H9 (cell line): ENCODE measurements at regions not wholly inside any gene's neighbourhood (a gene's known extent, or its start where the extent isn't known, plus 50 kb on each side); places are given as distances from the start of the nearest gene placed in this dataset.

Experiments used
- DNase-seq: peaks from one replicate; pipeline ENCODE4 v3.0.0-alpha.2; 2017
- H2AFZ ChIP-seq: one replicate; pipeline ENCODE4 v1.6.1; 2013; ENCODE audit warnings: mild to moderate bottlenecking, low read length, control low read depth, moderate library complexity
- H2AK5ac ChIP-seq: 2 replicates; pipeline ENCODE4 v1.6.1; 2013; ENCODE audit warnings: low read length, control low read depth, mixed read lengths; ENCODE audit not compliant: insufficient read length
- H2BK120ac ChIP-seq: one replicate; pipeline ENCODE4 v1.6.1; 2013; ENCODE audit warnings: low read depth, mild to moderate bottlenecking, low read length, control low read depth, inconsistent platforms; ENCODE audit not compliant: poor library complexity, severe bottlenecking
- H2BK12ac ChIP-seq: 2 replicates; pipeline ENCODE4 v1.6.1; 2013; ENCODE audit warnings: low read length, control low read depth, mixed read lengths, low read depth; ENCODE audit not compliant: insufficient read length
- H2BK15ac ChIP-seq: 2 replicates; pipeline ENCODE4 v1.6.1; 2013; ENCODE audit warnings: low read depth, low read length, control low read depth
- H2BK20ac ChIP-seq: one replicate; pipeline ENCODE4 v1.6.1; 2013; ENCODE audit warnings: low read depth, mild to moderate bottlenecking, low read length, control low read depth, inconsistent platforms; ENCODE audit not compliant: poor library complexity, severe bottlenecking
- H2BK5ac ChIP-seq: 2 replicates; pipeline ENCODE4 v1.6.1; 2013; ENCODE audit warnings: low read length, control low read depth, mixed read lengths; ENCODE audit not compliant: insufficient read length
- H3K14ac ChIP-seq: 2 replicates; pipeline ENCODE4 v1.6.1; 2013; ENCODE audit warnings: low read length, control low read depth; ENCODE audit not compliant: insufficient read depth
- H3K18ac ChIP-seq: 2 replicates; pipeline ENCODE4 v1.6.1; 2013; ENCODE audit warnings: low read depth, mild to moderate bottlenecking, mixed read lengths, low read length, control low read depth; ENCODE audit not compliant: insufficient read length
- H3K23ac ChIP-seq: 2 replicates; pipeline ENCODE4 v1.6.1; 2013; ENCODE audit warnings: low read length, control low read depth, mixed read lengths, low read depth; ENCODE audit not compliant: insufficient read length
- H3K23me2 ChIP-seq: 2 replicates; pipeline ENCODE4 v1.6.1; 2013; ENCODE audit warnings: low read depth, mild to moderate bottlenecking, mixed read lengths, low read length, control low read depth; ENCODE audit not compliant: insufficient read length, poor library complexity, severe bottlenecking
- H3K27ac ChIP-seq: 2 replicates; pipeline ENCODE4 v1.5.1; 2013; ENCODE audit warnings: low read length, control low read depth, mixed read lengths, low read depth; ENCODE audit not compliant: insufficient read length
- H3K27me3 ChIP-seq: 2 replicates; pipeline ENCODE4 v1.6.1; 2013; ENCODE audit warnings: low read length, control low read depth, inconsistent platforms; ENCODE audit not compliant: insufficient read depth
- H3K4ac ChIP-seq: 2 replicates; pipeline ENCODE4 v1.6.1; 2013; ENCODE audit warnings: low read depth, mild to moderate bottlenecking, control low read depth, inconsistent platforms, low read length, moderate library complexity
- H3K4me1 ChIP-seq: 2 replicates; pipeline ENCODE4 v1.6.1; 2013; ENCODE audit warnings: low read length, control low read depth, inconsistent platforms; ENCODE audit not compliant: insufficient read depth
- H3K4me2 ChIP-seq: 2 replicates; pipeline ENCODE4 v1.6.1; 2013; ENCODE audit warnings: low read length, control low read depth, mixed read lengths; ENCODE audit not compliant: insufficient read length, insufficient read depth
- H3K56ac ChIP-seq: 2 replicates; pipeline ENCODE4 v1.6.1; 2013; ENCODE audit warnings: low read depth, mild to moderate bottlenecking, mixed read lengths, low read length, control low read depth; ENCODE audit not compliant: insufficient read length
- H3K79me1 ChIP-seq: 2 replicates; pipeline ENCODE4 v1.6.1; 2013; ENCODE audit warnings: low read depth, mild to moderate bottlenecking, moderate library complexity, low read length, control low read depth, inconsistent platforms; ENCODE audit not compliant: insufficient read depth, poor library complexity, severe bottlenecking
- H3K79me2 ChIP-seq: 2 replicates; pipeline ENCODE4 v1.6.1; 2013; ENCODE audit warnings: low read length, control low read depth, inconsistent platforms; ENCODE audit not compliant: insufficient read depth
- H3K9ac ChIP-seq: 2 replicates; pipeline ENCODE4 v1.6.1; 2013; ENCODE audit warnings: low read length, control low read depth, mixed read lengths; ENCODE audit not compliant: insufficient read length; ENCODE audit errors: extremely low read depth
- H3K9me3 ChIP-seq: one replicate; pipeline ENCODE4 v1.6.1; 2013; ENCODE audit warnings: low read depth, low read length, inconsistent platforms; ENCODE audit not compliant: control insufficient read depth
- H3T11ph ChIP-seq: one replicate; pipeline ENCODE4 v1.6.1; 2013; ENCODE audit warnings: mild to moderate bottlenecking, low read length, control low read depth, inconsistent platforms
- H4K20me1 ChIP-seq: one replicate; pipeline ENCODE4 v1.6.1; 2013; ENCODE audit not compliant: control insufficient read depth, insufficient read length, insufficient read depth
- H4K5ac ChIP-seq: 2 replicates; pipeline ENCODE4 v1.6.1; 2013; ENCODE audit warnings: low read depth, mild to moderate bottlenecking, mixed read lengths, low read length, control low read depth; ENCODE audit not compliant: insufficient read length
- H4K8ac ChIP-seq: replicated peaks from 2 replicates; pipeline ENCODE4 v1.6.1; 2013; ENCODE audit warnings: low read length, control low read depth, mixed read lengths, low read depth; ENCODE audit not compliant: insufficient read length
- H4K91ac ChIP-seq: 2 replicates; pipeline ENCODE4 v1.6.1; 2013; ENCODE audit warnings: low read depth, mild to moderate bottlenecking, moderate library complexity, mixed read lengths, low read length, control low read depth; ENCODE audit not compliant: insufficient read length
- H3K27ac Mint-ChIP-seq, 3 experiments: 2 replicates in 2 of 3; 3 replicates in 1 of 3; pipeline ENCODE4 v1.8.0; 2020 to 2021; ENCODE audit warnings: mixed read lengths in 3 of 3, mild to moderate bottlenecking in 1 of 3, moderate library complexity in 1 of 3
- H3K27me3 Mint-ChIP-seq: 2 replicates; pipeline ENCODE4 v1.8.0; 2021; ENCODE audit warnings: low read depth, mild to moderate bottlenecking, moderate library complexity, mixed read lengths
- H3K36me3 Mint-ChIP-seq, 3 experiments: 2 replicates in 2 of 3; 3 replicates in 1 of 3; pipeline ENCODE4 v1.8.0; 2020 to 2021; ENCODE audit warnings: low read depth in 3 of 3, mixed read lengths in 3 of 3; ENCODE audit not compliant: insufficient read depth in 1 of 3
- H3K4me1 Mint-ChIP-seq, 2 experiments: 2 replicates each; pipeline ENCODE4 v1.8.0; 2020; ENCODE audit warnings: mixed read lengths in 2 of 2
- H3K4me3 Mint-ChIP-seq, 2 experiments: 2 replicates in 1 of 2; 3 replicates in 1 of 2; pipeline ENCODE4 v1.8.0; 2020 to 2021; ENCODE audit warnings: mild to moderate bottlenecking in 2 of 2, mixed read lengths in 2 of 2, moderate library complexity in 1 of 2
- H3K9me3 Mint-ChIP-seq, 2 experiments: 2 replicates in 1 of 2; 3 replicates in 1 of 2; pipeline ENCODE4 v1.8.0; 2020; ENCODE audit warnings: mild to moderate bottlenecking in 2 of 2, mixed read lengths in 2 of 2, moderate library complexity in 1 of 2
- CTCF ChIP-seq: fragments of 200-600 bp; sonication (generic); conservative IDR thresholded peaks from 3 replicates; pipeline ENCODE4 v1.8.0; 2021; ENCODE audit warnings: antibody characterized with exemption, mild to moderate bottlenecking
- WGBS: extraction: QIAGEN DNeasy Blood & Tissue Kit; methylation state at CpG from one replicate; pipeline ENCODE4 v1.1.7; 2013; ENCODE audit warnings: missing lambda C conversion rate, low lambda C conversion rate, mixed read lengths; ENCODE audit not compliant: insufficient read length; ENCODE audit errors: extremely low coverage; 5-methylcytosine and 5-hydroxymethylcytosine counted together

GRCh38 chr5:147065071-147065470 is 169.8 kb upstream of the STK32A start:
- Mint-ChIP-seq H3K27ac (no peak overlapping the region), H3K9me3 (no peaks in the 10 kb centered on the region; a peak in 1 of 5 replicates), H3K4me1 (no peaks in the 10 kb centered on the region), H3K4me3 (no peak overlapping the region), H3K27me3 (no peaks in the 10 kb centered on the region; the same call in 1 of the 2 replicates), H3K36me3 (no peaks in the 10 kb centered on the region)
- TF ChIP-seq CTCF, result no peak
- Histone ChIP-seq H4K5ac (no peak overlapping the region), H4K20me1 (no peaks in the 10 kb centered on the region), H3T11ph (no peak overlapping the region), H2BK12ac (no peak overlapping the region), H2AFZ (no peak overlapping the region), H3K79me1 (no peaks in the 10 kb centered on the region), H3K23ac (no peak overlapping the region), H3K4me1 (no peaks in the 10 kb centered on the region), H3K56ac (no peak overlapping the region), H3K14ac (no peak overlapping the region), H3K27ac (no peak overlapping the region), H3K27me3 (no peaks in the 10 kb centered on the region), H3K18ac (no peak overlapping the region), H3K9ac (no peak overlapping the region), H4K91ac (no peak overlapping the region), H2BK15ac (no peak overlapping the region), H3K4ac (no peak overlapping the region), H3K9me3 (no peaks in the 10 kb centered on the region), H4K8ac (no peak overlapping the region), H3K79me2 (no peaks in the 10 kb centered on the region), H3K4me2 (no peak overlapping the region), H2BK120ac (no peak overlapping the region), H2BK20ac (no peak overlapping the region), H2AK5ac (no peak overlapping the region), H3K23me2 (no peaks in the 10 kb centered on the region), H2BK5ac (no peak overlapping the region)
- WGBS, result no CpG with 5 or more reads among the region's 1 CpG
- DNase-seq, result no peak
